Liver (tissue), 7 donors: ENCODE measurements at regions not wholly inside any gene's neighbourhood (a gene's known extent, or its start where the extent isn't known, plus 50 kb on each side); places are given as distances from the start of the nearest gene placed in this dataset.

Experiments used
- DNase-seq: peaks from one replicate; pipeline ENCODE4 v3.0.0-alpha.2; 2017; ENCODE audit warnings: low spot score
- H3K27ac ChIP-seq, 2 donors: one replicate each; pipeline ENCODE4 v1.7.0; 2013; ENCODE audit warnings: inconsistent platforms in 2 of 2, low read length in 2 of 2, control low read depth in 1 of 2, low read depth in 1 of 2, mild to moderate bottlenecking in 1 of 2
- H3K27me3 ChIP-seq, 4 donors: one replicate each; pipeline versions ENCODE4 v1.6.1 to v1.7.0; 2013; ENCODE audit warnings: low read length in 3 of 4, inconsistent platforms in 1 of 4, mild to moderate bottlenecking in 1 of 4, moderate library complexity in 1 of 4; ENCODE audit not compliant: control insufficient read depth in 4 of 4, insufficient read depth in 4 of 4
- H3K36me3 ChIP-seq, 4 donors: one replicate each; pipeline versions ENCODE4 v1.6.1 to v1.7.0; 2013; ENCODE audit warnings: low read length in 3 of 4, mild to moderate bottlenecking in 3 of 4, low read depth in 1 of 4, moderate library complexity in 1 of 4; ENCODE audit not compliant: control insufficient read depth in 4 of 4, insufficient read depth in 3 of 4
- H3K4me1 ChIP-seq, 4 donors: one replicate each; pipeline versions ENCODE4 v1.6.1 to v1.7.0; 2013; ENCODE audit warnings: low read length in 3 of 4, mild to moderate bottlenecking in 3 of 4, moderate library complexity in 1 of 4; ENCODE audit not compliant: control insufficient read depth in 4 of 4, insufficient read depth in 4 of 4
- H3K4me3 ChIP-seq, 3 donors: one replicate each; pipeline versions ENCODE4 v1.6.1 to v1.7.0; 2013; ENCODE audit warnings: low read length in 3 of 3, control low read depth in 1 of 3, low read depth in 1 of 3, mild to moderate bottlenecking in 1 of 3
- H3K9ac ChIP-seq, 2 donors: one replicate each; pipeline ENCODE4 v1.7.0; 2013; ENCODE audit warnings: low read length in 2 of 2, mild to moderate bottlenecking in 2 of 2, moderate library complexity in 2 of 2, control low read depth in 1 of 2, low read depth in 1 of 2
- H3K9me3 ChIP-seq, 4 donors: one replicate each; pipeline versions ENCODE4 v1.6.1 to v1.7.0; 2013; ENCODE audit warnings: low read length in 3 of 4; ENCODE audit not compliant: control insufficient read depth in 4 of 4
- GABPA ChIP-seq, 2 donors: IDR thresholded peaks in 1 of 2; conservative IDR thresholded peaks in 1 of 2; 2 replicates each; pipeline ENCODE4 v1.6.1; 2016; ENCODE audit warnings: antibody characterized with exemption in 2 of 2, mild to moderate bottlenecking in 1 of 2, moderate library complexity in 1 of 2
- JUND ChIP-seq, 2 donors: IDR thresholded peaks; 2 replicates each; pipeline ENCODE4 v1.6.1; 2016; ENCODE audit warnings: antibody characterized with exemption in 2 of 2
- MAX ChIP-seq: IDR thresholded peaks from 2 replicates; pipeline ENCODE4 v1.6.1; 2016; ENCODE audit warnings: antibody characterized with exemption
- RAD21 ChIP-seq, 2 donors: IDR thresholded peaks; 2 replicates each; pipeline ENCODE4 v1.6.1; 2016; ENCODE audit warnings: antibody characterized with exemption in 2 of 2, mild to moderate bottlenecking in 2 of 2
- REST ChIP-seq: IDR thresholded peaks from 2 replicates; pipeline ENCODE4 v1.6.1; 2016; ENCODE audit warnings: antibody characterized with exemption, mild to moderate bottlenecking
- TAF1 ChIP-seq: conservative IDR thresholded peaks from 2 replicates; pipeline ENCODE4 v1.6.1; 2016; ENCODE audit warnings: antibody characterized with exemption, mild to moderate bottlenecking
- WGBS: extraction: QIAGEN DNeasy Blood & Tissue Kit; methylation state at CpG from one replicate; pipeline ENCODE4 v1.1.7; 2013; 5-methylcytosine and 5-hydroxymethylcytosine counted together
- donor health status: healthy.
- donor health status: healthy.
- donor health status: healthy.
- donor health status: healthy.

GRCh38 chr4:155140889-155141288 is 67.5 kb upstream of the NPY2R start:
- no peak overlapping the region for H3K27ac ChIP-seq
- no peaks in the 10 kb centered on the region for H3K4me1 ChIP-seq
- no peak overlapping the region for H3K4me3 ChIP-seq
- DNase-seq: no peak
- no peak overlapping the region for H3K9ac ChIP-seq
- 75% methylated on average over 5 of the region's 5 CpGs for WGBS
- peaks cover 0 to 4% (median 0%) of the 10 kb centered on the region in 4 donors for H3K27me3 ChIP-seq
- H3K9me3 ChIP-seq: no peaks in the 10 kb centered on the region
- TF ChIP-seq JUND (IDR thresholded peaks at IDR 0.05) (no peak), REST (no peak), GABPA (IDR thresholded peaks at IDR 0.05 in 1 of 2, conservative IDR thresholded peaks at IDR 0.05 in 1 of 2) (no peak), TAF1 (no peak), RAD21 (IDR thresholded peaks at IDR 0.05) (no peak), MAX (no peak)
- H3K36me3 ChIP-seq: no peaks in the 10 kb centered on the region

- H3K27ac ChIP-seq: no peak overlapping the region
- no peak for TF ChIP-seq JUND (IDR thresholded peaks at IDR 0.05)
- H3K4me3 ChIP-seq: no peak overlapping the region
- peaks cover 0 to 4% (median 0%) of the 10 kb centered on the region in 4 donors for H3K27me3 ChIP-seq
- no peak for DNase-seq
- 56% methylated on average over 1 of the region's 1 CpG for WGBS
- no peaks in the 10 kb centered on the region for H3K9me3 ChIP-seq
- H3K36me3 ChIP-seq: no peaks in the 10 kb centered on the region
- no peak overlapping the region for H3K9ac ChIP-seq
- H3K4me1 ChIP-seq: no peaks in the 10 kb centered on the region
These were observed 64.9 kb upstream of the NPY2R start for GRCh38 chr4:155143512-155143911.
